C1 segment of cervical spinal cord (tissue), 14 donors: ENCODE measurements at regions not wholly inside any gene's neighbourhood (a gene's known extent, or its start where the extent isn't known, plus 50 kb on each side); places are given as distances from the start of the nearest gene placed in this dataset.

ENCODE experiments used
- DNase-seq, 14 donors: peaks; one replicate each; lab custom pipeline; 2025; lab: John Stamatoyannopoulos, UW

DNA sequence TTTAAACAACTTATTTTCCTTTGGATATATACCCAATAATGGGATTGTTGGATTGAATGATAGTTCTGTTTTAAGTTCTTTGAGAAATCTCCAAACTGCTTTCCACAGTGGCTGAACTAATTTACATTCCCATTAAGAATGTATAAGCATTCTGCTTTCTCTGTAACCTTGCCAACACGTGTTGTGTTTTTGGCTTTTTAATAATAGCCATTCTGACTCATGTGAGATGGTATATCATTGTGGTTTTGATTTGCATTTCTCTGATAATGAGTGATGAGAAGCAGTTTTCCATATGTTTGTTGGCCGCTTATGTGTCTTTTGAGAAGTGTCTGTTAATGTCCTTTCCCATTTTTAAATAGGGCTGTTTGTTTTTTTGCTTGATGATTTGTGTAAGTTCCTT is 155.6 kb upstream of the PITX2 start:
- no peak for DNase-seq

DNA sequence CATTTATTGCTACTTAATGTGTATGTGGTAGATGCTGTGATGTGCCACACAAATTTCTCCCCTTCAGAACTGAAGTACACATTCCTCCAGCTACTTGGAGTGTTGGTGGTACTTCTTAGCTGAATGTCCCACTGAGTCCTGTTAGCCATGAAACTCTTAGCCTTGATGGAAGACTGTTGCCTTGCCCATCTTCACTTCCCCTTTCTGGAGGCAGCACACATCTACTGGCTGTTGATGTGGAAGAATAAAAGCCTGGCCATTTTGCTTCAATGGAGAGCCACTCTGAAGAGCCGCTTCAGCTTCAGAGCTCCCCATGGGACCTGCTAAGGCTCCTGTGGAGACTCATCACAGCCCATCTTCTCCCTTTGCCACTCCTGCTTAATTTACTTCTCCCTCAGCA is 157.7 kb upstream of the PITX2 start:
- no peak for DNase-seq

DNA sequence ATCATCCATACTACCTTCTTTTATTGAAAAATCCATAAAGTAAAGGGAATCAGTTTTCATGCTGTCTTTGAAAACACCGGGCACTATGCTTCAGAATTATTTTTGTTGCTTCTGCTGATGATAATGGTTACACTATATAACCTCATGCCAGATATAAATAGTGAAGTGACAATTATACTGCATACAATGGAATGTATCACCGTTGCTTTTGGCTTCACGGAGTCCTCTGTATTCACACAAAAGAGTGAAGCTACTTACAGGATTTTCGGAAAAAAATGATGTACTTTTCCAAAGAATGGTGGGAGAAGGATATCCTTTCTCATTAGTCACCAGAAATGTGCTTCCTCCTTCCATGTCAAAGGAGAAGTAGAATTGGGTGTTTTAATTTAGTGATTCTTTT is 159.1 kb upstream of the PITX2 start:
- DNase-seq = no peak

DNA sequence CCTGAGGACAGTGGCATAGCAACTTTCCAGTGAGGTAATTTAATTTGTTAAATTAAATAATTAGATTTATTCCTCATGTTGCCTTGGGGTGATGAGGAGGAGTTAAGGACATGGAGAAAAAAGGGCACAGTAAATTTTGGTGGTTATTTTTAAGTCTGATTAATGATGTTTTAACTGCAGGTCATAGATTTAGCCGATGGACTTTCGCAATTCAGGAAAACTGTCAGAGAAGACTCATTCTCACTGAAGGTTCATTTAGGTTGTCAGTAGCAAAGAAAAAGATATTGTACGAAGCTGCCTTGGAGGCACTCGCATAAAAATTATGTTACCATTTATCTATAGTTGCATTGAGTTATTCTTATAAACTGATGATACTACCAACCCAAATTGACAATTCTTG is 164.2 kb upstream of the PITX2 start:
- DNase-seq = no peak

DNA sequence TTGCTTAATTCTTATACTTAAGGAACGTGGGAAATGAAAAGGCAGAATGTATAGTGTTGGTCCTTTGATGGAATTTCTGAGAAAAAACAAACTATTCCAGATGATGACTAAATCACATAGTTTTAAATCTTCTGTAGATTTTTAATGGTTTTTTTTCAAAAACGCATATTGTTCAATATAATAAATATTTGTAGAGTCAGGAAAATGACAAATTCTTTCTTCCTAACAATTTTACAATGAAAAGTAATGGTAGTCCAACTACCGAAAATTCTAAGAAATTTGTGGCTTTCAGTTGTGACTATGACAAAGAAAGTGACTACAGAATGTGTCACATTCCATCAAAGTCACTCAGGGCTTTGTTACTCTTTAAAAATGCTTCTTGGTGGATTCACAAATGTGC is 164.8 kb upstream of the PITX2 start:
- DNase-seq = no peak

DNA sequence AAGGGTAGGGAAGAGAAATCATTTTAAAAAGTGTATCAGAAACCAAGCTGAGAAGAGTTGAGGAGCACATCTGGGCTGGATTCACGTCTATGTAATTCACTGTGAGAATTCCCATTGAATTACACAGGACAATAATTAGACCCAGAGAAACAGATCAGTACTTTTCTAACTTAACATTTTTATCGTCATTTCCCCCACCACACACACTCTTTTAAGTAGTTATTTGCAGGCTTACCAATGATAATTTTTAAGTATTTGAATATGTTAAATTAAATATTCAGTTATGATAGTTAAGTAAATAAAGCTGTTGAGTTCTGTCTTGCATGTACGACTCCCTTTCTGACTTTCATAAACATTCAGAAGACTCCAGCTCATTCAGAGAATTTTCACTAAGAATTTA is 165.4 kb upstream of the PITX2 start:
- no peak for DNase-seq

DNA sequence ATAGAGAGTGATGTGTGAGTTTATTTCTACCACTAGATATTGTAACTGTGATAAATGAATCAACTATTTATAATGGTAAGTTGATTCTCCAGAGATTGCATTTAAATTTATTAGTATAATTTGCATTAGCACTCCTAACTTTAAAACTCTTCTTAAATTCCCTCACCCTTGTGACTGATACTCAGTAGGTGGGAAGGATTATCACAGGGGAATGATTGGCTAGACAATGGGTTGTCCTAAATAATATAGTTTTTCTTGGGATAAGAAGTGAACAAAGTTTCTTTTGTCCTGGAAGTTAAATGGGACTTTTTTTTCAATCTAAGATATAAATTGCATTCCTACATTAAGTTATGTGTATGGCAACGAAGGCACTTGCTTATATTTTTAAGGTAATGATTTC is 169.2 kb upstream of the PITX2 start:
- no peak for DNase-seq

DNA sequence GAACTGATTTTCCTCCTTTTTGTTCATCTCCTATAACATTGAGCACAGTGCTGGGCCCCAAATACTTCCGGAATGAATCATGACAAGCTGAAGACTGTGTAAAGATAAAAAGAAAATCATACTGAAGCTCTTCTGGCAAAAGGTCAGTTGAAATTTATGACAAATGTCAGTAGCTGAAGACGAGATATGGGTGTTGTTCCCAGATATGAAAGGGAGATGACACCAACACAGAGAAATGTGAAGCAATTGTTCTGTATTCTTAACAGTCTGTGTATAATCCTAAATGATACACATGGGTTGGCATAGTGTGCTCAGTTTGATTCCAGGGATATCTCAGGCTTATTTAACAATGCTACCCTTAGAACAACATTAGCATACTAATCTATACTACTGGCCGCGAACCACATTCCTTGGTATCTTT is 170.5 kb upstream of the PITX2 start:
- DNase-seq = no peak

DNA sequence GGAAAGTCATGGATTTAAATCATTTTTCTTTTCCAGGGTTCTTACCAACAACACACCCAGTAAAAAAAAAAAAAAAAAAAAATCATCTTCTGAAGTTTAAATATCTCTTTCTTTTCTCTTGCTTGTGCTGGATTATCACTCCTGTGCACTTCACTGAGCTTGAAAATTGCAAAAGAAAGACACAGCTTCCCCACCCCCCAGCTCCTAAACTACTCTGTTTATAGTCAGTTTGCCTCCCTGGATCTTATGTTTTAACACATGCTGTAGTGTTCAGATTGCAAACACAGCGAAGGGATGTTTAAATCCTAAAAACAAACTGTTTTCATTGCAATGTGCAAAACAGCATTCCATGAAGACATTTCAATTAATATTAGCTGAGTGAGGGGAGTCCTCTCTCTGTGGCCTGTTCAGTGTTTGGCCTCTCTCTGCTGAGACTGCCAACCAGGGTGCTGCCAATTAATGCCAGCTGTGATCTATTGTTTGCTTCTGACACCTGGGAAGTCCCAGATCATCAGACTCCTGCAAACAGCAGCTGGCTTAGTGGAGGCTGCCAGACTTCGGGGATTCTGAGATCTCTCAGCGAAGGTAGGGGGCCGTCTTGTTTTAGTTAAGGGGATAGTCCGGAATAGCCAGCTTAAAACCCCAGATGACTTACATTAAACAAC is 171.1 kb upstream of the PITX2 start:
- no peak for DNase-seq

DNA sequence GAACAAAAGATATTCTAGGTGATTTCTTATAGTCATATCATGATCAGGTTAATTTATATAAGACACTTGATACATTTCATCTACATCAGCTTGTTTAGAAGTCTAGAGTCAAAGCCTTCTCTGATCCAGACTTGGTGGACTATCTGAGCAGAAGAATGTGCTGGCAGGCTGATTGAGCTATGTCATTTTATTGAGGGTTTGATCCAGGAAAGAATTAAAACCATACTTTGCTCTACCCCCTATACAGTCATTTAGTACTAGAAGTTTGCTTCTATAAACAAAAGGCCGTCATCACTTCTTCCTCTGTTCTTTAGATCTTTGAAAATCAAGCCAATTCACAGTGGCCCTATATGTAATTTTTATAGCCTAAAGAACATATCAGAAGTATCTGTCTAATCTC is 173.1 kb upstream of the PITX2 start:
- DNase-seq = no peak

DNA sequence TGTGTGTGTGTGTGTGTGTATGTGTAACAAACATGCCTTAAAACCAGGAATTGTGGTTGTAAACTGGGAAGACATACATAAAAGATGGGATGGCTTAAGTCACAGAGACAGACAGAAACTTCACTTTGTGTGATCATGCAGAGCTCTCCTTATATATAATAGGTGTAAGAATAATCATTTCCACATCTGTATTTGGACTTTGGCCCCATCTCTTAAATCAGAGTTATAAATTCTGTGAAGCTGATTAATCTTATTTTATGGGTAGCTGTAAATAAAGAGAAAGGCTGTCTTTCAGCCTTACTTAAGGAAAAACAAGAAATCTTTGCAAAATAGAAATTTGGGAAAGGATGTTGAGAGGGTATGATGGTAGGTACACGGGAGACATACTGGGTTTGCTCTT is 174.6 kb upstream of the PITX2 start:
- DNase-seq = no peak

DNA sequence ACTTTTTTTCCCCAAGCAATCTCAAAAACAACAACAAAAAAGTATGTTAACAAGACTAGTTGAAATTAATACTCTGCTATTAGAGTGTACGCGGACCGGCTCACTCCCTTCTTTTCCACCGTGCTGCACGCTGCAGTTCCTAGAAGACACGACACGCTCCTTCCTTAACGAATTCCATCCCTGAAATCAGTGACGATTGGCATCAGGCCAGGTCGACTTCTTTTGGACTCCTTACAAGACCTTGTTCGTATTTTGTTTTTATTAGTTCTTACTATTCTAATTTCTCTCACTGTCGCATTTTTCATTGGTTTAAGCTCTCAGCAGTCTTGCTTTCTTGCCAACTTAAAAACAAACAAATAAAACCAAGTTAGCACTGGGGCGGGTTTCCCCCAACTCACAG is 175.8 kb upstream of the PITX2 start:
- no peak for DNase-seq

DNA sequence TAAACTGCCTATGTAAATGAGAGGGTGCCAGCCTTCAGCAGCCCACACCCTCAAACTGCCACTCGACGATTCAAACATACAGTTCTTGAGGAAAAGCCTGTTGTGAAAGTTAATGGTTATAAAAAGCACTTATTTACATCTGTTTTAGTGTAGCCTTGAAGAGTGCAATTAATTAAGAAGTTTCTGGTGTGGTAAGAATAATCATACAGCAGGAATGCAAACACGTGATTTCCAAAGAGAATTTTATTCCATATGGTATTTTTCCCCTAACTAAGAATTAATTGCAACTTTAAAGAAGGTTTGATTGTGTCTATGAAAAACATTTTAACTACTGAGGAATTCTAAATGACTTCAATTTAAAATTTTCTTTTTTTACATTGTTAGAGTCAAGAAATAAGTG is 176.3 kb upstream of the PITX2 start:
- no peak for DNase-seq

DNA sequence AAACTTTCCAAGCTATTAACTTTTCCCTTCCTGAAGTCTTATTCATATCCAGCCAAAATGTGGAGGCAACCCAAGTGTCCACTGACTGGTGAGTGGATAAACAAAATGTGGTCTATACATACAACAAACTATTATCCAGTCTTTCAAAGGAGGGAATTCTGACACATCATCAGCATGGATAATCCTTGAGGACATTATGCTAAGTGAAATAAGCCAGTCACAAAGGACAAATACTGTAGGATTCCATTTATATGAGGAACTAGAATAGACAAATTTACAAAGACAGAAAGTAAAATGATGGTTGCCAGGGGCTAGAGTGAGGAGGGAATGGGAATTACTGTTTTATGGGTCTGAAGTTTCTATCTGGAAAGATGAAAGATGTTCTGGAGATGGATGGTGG is 178.7 kb upstream of the PITX2 start:
- DNase-seq = no peak

DNA sequence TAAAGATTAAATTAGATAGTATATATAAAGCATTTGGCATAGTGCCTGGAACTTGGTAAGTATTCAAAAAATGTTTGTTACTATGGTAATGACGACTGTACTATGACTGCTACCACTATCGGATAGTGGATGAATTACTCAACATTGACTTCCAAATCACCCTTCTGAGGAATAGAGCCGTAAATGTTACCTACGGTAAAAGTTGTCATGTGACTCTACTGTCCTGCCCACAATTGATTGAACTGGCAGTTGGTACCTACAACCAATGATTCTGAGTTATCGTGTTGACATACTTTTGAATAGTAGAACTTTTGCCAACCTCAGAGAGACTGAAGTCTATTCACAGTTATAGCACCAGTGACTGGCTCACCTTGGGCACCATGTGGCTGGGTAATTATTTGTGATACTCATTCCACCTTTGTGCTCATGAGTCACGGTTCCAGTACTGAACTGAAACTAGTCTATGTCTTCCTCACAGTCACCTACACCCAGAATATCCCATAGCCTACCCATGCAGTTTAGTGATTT is 185.5 kb upstream of the PITX2 start:
- DNase-seq = no peak

DNA sequence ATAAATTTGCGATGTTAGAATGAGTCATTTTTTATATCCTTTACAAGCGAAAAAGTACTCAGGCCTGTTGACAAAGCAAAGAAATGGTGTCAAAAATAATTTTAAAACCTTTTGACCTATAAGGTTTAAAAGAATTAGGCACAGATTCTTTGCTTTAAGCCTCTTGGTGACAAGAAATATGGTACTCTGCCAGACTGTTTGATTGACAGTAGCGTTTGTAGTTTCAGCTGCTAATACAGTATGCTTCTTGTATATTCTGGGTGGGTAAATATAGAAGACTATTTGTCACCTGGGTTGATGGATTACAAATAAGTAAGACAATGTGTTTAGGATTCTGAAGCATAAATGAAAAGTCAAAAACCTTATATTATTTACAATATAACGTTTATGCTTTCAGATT is 193.1 kb upstream of the PITX2 start:
- DNase-seq = no peak

DNA sequence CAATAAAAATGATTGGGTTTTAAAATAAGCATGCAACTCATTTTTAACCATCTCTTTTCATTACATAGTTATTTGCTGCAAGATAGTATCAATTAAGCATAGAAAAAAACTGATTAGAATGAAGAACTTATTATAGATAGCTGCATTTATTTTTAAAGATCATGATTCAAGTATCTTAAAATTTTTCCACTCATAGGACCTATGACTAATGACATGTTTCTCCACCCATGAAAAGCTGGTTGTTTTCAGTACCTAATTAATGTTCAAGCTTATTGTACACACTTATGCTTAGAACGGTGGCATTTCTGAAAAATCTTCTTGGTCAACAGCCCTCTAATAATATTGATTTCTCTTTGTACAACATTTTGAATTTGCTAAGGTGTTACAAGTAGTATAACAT is 193.5 kb upstream of the PITX2 start:
- DNase-seq = no peak

DNA sequence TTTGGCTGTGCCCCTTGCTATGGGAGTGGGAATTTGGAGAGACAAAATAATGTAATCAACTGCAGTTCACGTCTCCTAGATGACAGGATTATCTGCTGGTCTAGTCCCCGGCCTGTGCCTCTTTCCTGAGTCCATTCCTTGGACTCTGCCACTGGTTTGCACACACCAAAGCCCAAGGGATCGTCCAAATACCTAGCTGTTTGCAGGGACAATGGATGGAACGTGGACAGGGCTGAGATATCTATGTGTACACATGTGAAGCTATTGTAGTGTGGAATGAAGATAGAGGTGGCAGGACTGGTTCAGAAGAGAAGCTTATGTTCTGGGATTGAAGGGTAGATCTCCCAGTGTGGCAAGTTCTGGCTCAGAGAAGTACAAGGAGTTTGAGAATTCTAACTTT is 198.3 kb upstream of the PITX2 start:
- DNase-seq = no peak

DNA sequence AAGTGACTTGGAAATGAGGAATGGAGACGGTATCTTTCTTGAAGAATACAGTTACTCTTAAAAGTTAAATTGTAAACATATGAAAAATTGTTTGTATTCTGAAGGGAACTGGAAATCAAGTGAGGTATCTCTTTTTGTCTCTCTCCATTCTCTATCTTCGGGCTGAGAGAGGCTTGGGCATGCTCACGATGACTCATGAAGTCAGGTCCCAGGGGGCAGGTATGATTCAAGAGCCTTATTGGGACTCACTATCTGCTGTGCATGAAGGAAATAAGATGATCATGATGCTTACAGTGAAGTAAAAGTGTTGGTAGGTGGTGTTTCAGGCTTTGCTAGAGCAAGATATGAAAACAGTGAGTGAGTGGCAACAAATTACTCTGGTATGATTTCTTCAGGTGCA is 200.4 kb upstream of the PITX2 start:
- no peak for DNase-seq

DNA sequence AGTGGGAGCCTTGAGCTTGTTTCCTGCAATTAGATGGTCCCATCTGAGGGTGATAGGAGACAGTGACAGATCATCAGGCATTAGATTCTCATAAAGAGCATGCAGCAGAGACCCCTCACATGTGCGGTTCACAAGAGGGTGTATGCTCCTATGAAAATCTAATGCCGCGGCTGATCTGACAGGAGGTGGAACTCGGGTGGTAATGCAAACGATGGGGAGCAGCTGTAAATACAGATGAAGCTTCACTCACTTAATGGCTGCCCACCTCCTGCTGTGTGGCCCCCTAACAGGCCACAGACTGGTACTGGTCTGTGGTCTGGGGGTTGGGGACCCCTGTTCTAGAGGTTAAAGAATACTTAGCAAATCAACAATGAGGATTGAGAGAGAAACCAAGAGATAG is 201.5 kb upstream of the PITX2 start:
- no peak for DNase-seq

DNA sequence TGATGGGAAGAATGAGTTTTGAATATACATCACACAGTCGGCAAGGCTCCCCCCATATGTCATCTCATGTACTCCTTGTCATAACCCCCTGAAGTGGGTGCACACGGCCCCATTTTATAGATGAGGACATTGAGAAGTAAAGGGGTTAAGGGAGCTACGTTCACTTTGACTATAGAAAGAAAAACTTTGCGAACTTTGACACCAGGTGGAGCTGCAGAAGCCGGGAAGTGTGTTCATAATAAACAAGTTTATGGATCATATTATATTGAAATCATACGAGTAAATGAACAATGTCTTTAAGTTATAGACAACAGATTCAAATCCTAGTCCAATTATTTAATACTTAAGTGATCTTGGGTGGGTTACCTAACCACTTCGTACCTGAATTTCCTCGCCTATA is 203.8 kb upstream of the PITX2 start:
- DNase-seq = no peak

DNA sequence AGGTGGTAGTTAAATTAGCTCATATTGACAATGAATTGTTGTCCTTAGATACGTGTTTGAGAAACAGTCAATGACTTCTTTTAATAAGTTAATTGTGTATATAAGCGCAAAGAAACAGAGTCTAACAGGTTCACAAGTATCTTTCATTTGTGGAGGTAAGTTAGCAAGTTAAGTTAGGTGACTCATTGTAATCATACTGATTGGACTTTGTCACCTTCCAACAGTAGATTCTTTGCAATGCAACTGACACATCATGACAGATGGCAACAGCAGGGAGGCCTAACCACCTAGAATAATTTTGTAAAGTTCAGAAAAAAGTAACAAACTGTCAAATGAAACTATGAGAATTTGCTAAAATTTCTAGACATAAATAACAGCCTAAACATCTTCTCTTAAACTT is 207.6 kb upstream of the PITX2 start:
- no peak for DNase-seq

DNA sequence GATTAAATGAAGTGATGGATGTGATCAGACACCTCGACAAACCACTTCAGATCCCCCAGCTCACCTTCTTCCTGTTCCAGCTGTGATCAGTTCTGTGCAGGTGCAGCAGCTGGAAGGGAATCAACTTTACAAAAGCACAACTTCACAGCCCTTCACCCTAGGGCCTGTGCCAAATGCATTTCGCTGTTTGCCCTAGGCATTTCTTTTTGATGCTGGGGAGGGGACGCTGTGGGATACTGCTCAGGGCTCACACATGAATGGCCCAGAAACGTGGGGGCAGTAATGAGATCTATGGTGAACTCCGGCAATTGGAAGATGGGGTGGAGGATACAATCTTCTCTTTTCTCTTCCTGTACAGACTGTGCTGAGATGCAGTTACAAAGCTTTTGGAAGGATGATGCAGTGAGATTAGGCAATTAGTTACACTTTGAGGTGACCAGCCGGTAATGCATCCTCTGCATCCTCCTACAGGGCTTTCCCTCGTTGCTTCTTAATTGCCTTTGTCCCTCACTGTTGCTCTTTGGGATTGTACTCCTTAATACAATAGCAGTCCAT is 215.1 kb upstream of the PITX2 start:
- no peak for DNase-seq

DNA sequence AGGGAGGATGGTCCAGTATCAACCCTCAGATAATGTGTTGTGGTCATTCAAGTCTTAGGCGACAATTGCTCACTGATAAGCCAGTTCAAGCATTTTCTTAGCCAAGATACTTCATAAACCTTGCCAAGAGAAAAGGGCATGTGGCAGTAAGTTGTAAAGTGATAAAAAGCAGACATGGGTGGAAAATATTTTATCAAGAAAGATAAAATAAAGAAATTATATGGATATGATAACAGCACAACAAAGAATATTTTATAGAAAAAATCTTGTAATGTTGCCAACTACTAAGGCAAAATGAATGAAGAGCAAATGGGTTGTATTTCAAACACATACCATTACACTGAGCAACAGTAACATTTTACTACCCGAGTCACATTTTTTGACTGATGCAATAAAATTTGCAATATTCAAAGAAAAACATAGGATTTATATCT is 217.4 kb upstream of the PITX2 start:
- no peak for DNase-seq
